ENCODE measurements at regions not wholly inside any gene's neighbourhood (a gene's known extent, or its start where the extent isn't known, plus 50 kb on each side); places are given as distances from the start of the nearest gene placed in this dataset.

DNA sequence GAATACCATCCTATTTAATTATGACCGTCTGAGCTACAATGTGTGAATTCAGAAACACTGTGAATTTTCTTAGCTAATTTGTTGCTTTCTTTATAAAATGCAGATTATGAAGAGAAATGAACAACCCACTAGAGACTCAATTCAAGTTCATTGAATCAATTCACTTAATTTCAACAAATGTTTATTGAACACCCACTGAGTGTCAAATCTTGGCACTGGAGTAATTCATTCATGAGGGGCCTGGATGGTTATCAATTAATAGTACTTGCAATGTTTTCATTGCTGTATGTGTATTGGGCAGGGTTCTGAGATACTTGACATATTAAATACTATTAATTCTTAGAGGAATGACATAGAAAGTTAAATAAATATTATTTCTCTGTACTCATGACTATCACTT is 789.4 kb downstream of the STPG2 start:
- intact Hi-C loops (cut with micrococcal nuclease) (no loop called here), dilution Hi-C loops (cut with HindIII; ENCODE audit: low sequenced_read_pairs, unreplicated experiment) (no loop called here), in situ Hi-C loops (cut with MboI; ENCODE audit: low sequenced_read_pairs) (no loop called here)
- H2AK5ac ChIP-seq (ENCODE audit: low read depth, low read length) = no peak overlapping the region
- no peaks in the 10 kb centered on the region for H4K20me1 ChIP-seq (ENCODE audit: insufficient read depth, low read length)
- H3K9ac ChIP-seq (ENCODE audit: low read depth, low read length) = no peak overlapping the region
- H3K56ac ChIP-seq (ENCODE audit: extremely low read depth, insufficient read depth, low read length) = no peak overlapping the region
- DNase-seq = no peak
- no peak overlapping the region for H2AFZ ChIP-seq (replicated peaks; ENCODE audit: low read length, poor library complexity)
- H2BK15ac ChIP-seq (ENCODE audit: low read depth, low read length) = no peak overlapping the region
- no TSS peak for BruUV-seq (replicated peaks)
- TF ChIP-seq CHD1 (IDR thresholded peaks at IDR 0.05; ENCODE audit: low read depth, low read length) (no peak), MAFK (IDR thresholded peaks at IDR 0.05; ENCODE audit: low read depth, low read length) (no peak), RCOR1 (IDR thresholded peaks at IDR 0.05; ENCODE audit: insufficient replicate concordance, low read length) (no peak), CEBPB (IDR thresholded peaks at IDR 0.05; ENCODE audit: low read depth, low read length) (no peak), POLR2A (IDR thresholded peaks at IDR 0.05; ENCODE audit: low read depth, low read length) (no peak), MAZ (IDR thresholded peaks at IDR 0.05; ENCODE audit: borderline replicate concordance, low read depth, low read length) (no peak)
- no peak for ATAC-seq (ENCODE audit: low read depth)
- H4K5ac ChIP-seq (ENCODE audit: low read depth, low read length) = no peak overlapping the region
- H2BK5ac ChIP-seq (ENCODE audit: low read depth, low read length, poor library complexity, severe bottlenecking) = no peak overlapping the region
- H4K8ac ChIP-seq (ENCODE audit: low read depth in 2 of 2, low read length in 2 of 2) = no peak overlapping the region
- H3K18ac ChIP-seq (ENCODE audit: low read depth, low read length) = no peak overlapping the region
- no peak overlapping the region for H3K23ac ChIP-seq (ENCODE audit: low read depth, low read length)
- POLR2A ChIA-PET (ENCODE audit: unreplicated experiment) = no interaction called here
- no peak overlapping the region for H3K14ac ChIP-seq (replicated peaks; ENCODE audit: low read depth, low read length)
- H2AK9ac ChIP-seq (replicated peaks; ENCODE audit: low read depth, low read length, poor library complexity) = no peak overlapping the region
- no peak overlapping the region for H2BK120ac ChIP-seq (ENCODE audit: low read depth, low read length)
- no peaks in the 10 kb centered on the region; the same call in 1 of the 2 replicates for H3K9me3 ChIP-seq (ENCODE audit: control insufficient read depth, insufficient read depth, low read length)
- no peaks in the 10 kb centered on the region for H3K9me1 ChIP-seq (ENCODE audit: insufficient read depth, low read length)
- no peak overlapping the region for H4K91ac ChIP-seq (ENCODE audit: insufficient read depth, low read depth, low read length)
- H3K4me2 ChIP-seq (ENCODE audit: low read depth, low read length) = no peak overlapping the region
- no peaks in the 10 kb centered on the region for H3K36me3 ChIP-seq (ENCODE audit: control insufficient read depth, insufficient read depth, low read length)
- H3K4ac ChIP-seq (ENCODE audit: low read depth, low read length) = no peak overlapping the region
- CTCF ChIA-PET = no interaction called here
- H3K4me1 ChIP-seq (ENCODE audit: control insufficient read depth, insufficient read depth, low read length) = no peaks in the 10 kb centered on the region
- H3K27me3 ChIP-seq (ENCODE audit: control insufficient read depth, insufficient read depth, low read length) = no peaks in the 10 kb centered on the region
- WGBS, 2 experiments (ENCODE audit: extremely low coverage in 2 of 2, insufficient read length in 1 of 2) = no CpG with 5 or more reads among the region's 1 CpG
- H3K27ac ChIP-seq (ENCODE audit: insufficient read depth, low read length) = no peak overlapping the region
- no peak overlapping the region for H3K4me3 ChIP-seq (ENCODE audit: insufficient read depth, low read depth, low read length)
- no peaks in the 10 kb centered on the region for H3K79me1 ChIP-seq (ENCODE audit: low read depth in 1 of 2, low read length in 2 of 2)
- no peak overlapping the region for H2BK20ac ChIP-seq (ENCODE audit: low read depth, low read length)
